ENCODE measurements at regions not wholly inside any gene's neighbourhood (a gene's known extent, or its start where the extent isn't known, plus 50 kb on each side); places are given as distances from the start of the nearest gene placed in this dataset.

DNA sequence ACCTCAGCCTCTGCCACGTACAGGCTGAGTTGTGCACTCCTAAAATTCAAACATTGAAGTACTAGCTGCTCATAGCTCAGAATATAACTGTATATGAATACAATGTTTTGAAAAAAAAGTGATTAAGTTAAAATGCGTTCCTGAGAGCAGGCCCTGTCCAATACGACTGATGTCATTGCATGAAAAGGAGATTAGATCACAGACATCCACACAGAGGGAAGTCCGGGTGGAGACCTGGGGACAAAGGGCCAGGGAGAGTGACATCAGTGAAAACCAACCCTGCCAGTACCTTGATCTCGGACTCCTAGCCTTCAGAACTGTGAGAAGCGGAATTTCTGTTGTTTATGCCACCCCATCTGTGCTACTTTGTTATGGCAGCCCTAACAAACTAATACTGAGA, 311.4 kb upstream of the NR2F2 start:
- TF ChIP-seq EZH2 (IDR thresholded peaks at IDR 0.05; ENCODE audit: insufficient read depth, poor library complexity, severe bottlenecking) (no peak), EZH2phosphoT487 (IDR thresholded peaks at IDR 0.05; ENCODE audit: insufficient read depth, low read depth) (no peak)

Measured in GM23248 (cell line).